ENCODE measurements at regions not wholly inside any gene's neighbourhood (a gene's known extent, or its start where the extent isn't known, plus 50 kb on each side); places are given as distances from the start of the nearest gene placed in this dataset.

DNA sequence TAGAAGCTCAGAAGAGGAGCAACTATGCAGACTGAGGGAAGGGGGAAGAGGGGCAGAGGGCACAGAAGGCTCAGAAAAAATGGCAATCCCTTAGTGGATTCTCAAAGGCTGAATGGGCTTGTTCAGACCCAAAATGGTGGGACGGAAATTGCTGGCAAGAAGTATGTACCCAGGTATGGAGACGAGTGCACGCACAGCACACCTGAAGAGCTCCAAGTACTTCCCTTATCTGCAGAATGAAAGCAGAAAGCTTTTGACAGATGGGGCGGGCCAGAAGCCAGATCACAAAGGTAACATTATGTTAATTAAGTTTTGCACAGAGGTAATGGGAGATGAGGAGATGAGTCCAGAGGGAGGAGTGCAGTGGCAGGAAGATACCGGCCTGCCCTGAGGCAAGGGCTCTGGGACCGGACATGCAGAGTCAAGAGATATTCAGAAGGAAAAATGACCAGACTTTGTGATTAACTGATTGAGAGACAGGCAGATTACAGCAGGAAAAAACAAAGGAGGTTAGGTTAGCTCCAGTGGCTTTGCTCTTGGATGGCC lies 138.1 kb upstream of the PIK3R1 start:
- TF ChIP-seq, protein P1, sequence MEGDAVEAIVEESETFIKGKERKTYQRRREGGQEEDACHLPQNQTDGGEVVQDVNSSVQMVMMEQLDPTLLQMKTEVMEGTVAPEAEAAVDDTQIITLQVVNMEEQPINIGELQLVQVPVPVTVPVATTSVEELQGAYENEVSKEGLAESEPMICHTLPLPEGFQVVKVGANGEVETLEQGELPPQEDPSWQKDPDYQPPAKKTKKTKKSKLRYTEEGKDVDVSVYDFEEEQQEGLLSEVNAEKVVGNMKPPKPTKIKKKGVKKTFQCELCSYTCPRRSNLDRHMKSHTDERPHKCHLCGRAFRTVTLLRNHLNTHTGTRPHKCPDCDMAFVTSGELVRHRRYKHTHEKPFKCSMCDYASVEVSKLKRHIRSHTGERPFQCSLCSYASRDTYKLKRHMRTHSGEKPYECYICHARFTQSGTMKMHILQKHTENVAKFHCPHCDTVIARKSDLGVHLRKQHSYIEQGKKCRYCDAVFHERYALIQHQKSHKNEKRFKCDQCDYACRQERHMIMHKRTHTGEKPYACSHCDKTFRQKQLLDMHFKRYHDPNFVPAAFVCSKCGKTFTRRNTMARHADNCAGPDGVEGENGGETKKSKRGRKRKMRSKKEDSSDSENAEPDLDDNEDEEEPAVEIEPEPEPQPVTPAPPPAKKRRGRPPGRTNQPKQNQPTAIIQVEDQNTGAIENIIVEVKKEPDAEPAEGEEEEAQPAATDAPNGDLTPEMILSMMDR (IDR thresholded peaks at IDR 0.05), result no peak
- TF ChIP-seq POLR2AphosphoS5 (IDR thresholded peaks at IDR 0.05; ENCODE audit: insufficient read depth in 1 of 2, low read depth in 1 of 2), result no peak

All from vagina (tissue), 2 donors.